Epithelial cell of prostate (primary cell): ENCODE measurements at regions not wholly inside any gene's neighbourhood (a gene's known extent, or its start where the extent isn't known, plus 50 kb on each side); places are given as distances from the start of the nearest gene placed in this dataset.
"Not testable (repeated sequence)": the region's sequence is repeated elsewhere in the genome, so short reads cannot be mapped to it uniquely, and the experiment has no call there.

ENCODE experiments used
- DNase-seq: peaks from one replicate; pipeline ENCODE4 v3.0.0-alpha.2; 2011; ENCODE audit warnings: low read depth, low spot score
- H3K27ac ChIP-seq: fragments of 450-650 bp; 2 replicates; pipeline ENCODE4 v1.5.1; 2017; ENCODE audit warnings: mild to moderate bottlenecking

- DNase-seq, result no peak
- H3K27ac ChIP-seq, result no peak overlapping the region
Measured at GRCh38 chr2:192411755-192412154, 217.0 kb upstream of the TMEFF2 start.

GRCh38 chr2:192410319-192410718 lies 215.6 kb upstream of the TMEFF2 start:
- H3K27ac ChIP-seq, result no peak overlapping the region
- no peak for DNase-seq

- H3K27ac ChIP-seq, result no peak overlapping the region
- DNase-seq, result no peak
Measured at GRCh38 chr2:192407692-192408091, 213.0 kb upstream of the TMEFF2 start.

- no peak for DNase-seq
- H3K27ac ChIP-seq, result no peak overlapping the region
Measured at GRCh38 chr2:192398236-192398635, 203.5 kb upstream of the TMEFF2 start.

DNA sequence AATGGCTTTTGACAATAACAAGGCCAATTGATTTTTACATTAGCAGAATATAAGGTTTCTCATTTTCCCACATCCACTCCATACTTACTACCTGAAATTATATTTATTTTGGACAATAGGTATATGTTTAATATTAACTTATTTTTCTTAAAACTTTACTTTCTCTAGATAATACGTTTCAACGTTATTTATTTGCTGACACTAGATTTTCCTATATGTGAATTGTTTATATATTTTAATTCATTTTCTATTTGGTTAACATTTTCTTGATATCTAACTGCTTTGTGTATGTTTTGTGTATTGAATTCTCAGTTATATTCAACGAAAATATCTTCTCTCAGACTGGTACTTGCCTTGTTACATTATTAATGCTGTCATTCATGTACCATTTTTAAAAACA lies 199.9 kb upstream of the TMEFF2 start:
- H3K27ac ChIP-seq, result no peak overlapping the region
- DNase-seq, result no peak

GRCh38 chr2:192391041-192391440 lies 196.3 kb upstream of the TMEFF2 start:
- no peak overlapping the region for H3K27ac ChIP-seq
- DNase-seq, result no peak

DNA sequence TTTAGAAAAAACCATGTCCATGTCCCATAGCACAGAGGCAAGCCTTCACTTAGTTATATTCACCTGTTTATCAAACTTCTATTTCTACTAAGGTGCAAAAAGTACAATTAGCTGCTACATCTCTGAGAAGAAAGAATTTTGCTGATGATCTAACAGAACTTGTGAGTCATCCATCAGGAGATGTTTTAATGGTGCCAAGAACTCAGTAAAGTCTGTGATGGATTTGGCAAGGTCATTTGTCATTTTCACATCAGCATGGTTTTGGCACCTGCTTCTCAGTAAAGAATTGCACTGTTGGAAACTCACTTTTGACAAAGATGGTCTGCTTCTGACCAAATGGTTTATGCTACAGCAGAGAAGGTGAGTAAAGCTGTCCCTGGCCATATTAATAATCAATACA lies 195.7 kb upstream of the TMEFF2 start:
- H3K27ac ChIP-seq, result no peak overlapping the region
- no peak for DNase-seq

DNA sequence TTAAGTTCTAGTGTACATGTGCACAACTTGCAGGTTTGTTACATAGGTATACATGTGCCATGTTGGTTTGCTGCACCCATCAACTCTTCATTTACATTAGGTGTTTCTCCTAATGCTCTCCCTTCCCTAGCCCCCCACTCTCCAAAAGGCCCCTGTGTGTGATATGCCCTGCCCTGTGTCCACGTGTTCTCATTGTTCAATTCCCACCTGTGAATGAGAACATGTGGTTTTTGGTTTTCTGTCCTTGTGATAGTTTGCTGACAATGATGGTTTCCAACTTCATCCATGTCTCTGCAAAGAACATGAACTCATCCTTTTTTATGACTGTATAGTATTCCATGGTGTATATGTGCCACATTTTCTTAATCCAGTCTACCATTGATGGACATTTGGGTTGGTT lies 189.5 kb upstream of the TMEFF2 start:
- H3K27ac ChIP-seq, DNase-seq: not testable (repeated sequence)

DNA sequence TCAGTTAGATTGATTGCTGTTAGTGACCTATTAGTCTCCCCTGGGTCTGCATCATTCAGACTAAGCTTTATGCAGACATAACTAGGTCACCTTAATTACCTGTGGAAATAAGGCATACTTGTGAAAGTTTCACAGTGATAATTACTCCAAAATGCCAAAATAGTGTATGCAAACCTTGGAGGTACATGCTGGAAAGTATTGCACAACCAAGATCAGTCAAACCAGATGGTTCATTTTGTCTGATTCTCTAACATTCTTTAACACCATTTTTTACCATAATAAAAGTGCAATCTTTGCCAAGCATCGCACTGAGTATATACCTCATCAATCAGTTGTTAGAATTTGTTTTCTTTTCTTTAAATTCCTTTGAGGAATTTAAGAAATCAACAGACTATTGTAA lies 186.3 kb upstream of the TMEFF2 start:
- DNase-seq, result no peak
- H3K27ac ChIP-seq, result no peak overlapping the region

GRCh38 chr2:192379736-192380135 lies 185.0 kb upstream of the TMEFF2 start:
- no peak for DNase-seq
- H3K27ac ChIP-seq, result no peak overlapping the region

DNA sequence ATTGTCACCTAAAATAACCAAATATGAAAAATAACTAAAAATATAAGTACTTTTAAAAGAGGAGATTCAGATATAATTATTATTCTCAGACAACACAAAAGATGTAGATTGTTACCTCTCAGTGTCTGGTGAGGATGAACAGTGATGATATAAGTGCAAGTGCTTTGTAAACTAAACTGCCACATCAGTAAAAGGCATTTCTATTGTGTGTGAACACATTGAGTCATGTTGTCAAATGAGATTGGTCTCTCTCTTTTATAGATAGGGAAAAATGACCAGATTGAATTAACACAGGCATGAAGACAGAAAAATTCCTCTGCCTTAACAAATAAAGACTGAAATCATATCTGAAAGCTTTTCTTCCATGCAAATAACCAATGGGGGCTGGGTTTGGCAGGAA lies 182.4 kb upstream of the TMEFF2 start:
- H3K27ac ChIP-seq, result no peak overlapping the region
- no peak for DNase-seq

- no peak for DNase-seq
- H3K27ac ChIP-seq, result no peak overlapping the region
Measured at GRCh38 chr2:192373754-192374153, 179.0 kb upstream of the TMEFF2 start.

GRCh38 chr2:192373221-192373620 lies 178.5 kb upstream of the TMEFF2 start:
- no peak for DNase-seq
- H3K27ac ChIP-seq, result no peak overlapping the region

DNA sequence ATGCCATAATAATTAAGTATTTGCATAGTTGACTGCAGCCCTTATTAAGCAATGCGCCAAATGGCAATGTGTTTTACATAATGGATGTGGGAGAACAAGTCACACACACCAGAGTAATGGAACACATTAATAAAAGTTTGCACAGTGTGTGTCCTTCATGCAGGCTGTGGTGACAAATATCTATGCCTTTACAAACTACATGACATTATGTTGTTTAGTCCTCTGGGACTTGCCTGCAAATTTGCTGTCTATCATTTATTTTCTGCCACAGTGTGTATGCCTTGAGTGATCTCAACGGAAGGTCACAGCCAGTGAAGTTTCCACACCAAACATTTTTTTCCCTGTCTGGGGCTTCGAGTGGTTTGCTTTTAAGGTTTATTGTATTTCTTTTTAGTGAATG lies 175.2 kb upstream of the TMEFF2 start:
- DNase-seq, result no peak
- no peak overlapping the region for H3K27ac ChIP-seq

DNA sequence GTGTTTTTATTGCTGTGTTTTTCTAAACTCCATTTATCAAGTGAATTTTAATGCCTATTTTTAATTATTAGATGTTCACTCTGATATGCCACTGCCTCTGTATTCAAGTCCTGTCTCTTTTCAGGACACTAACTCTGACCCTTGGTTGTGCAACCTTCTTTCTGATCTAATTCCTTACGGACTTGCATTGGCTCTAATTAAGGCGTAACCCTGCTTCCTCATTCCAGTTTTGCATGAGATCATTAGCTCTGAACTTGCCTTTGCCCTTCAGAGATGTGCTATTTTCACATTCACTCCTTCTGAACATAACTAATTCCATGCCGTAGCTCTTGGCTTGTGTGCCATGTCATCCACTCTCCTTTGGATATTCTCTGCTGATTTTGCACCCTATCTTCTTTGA lies 162.5 kb upstream of the TMEFF2 start:
- DNase-seq, result no peak
- H3K27ac ChIP-seq, result no peak overlapping the region

DNA sequence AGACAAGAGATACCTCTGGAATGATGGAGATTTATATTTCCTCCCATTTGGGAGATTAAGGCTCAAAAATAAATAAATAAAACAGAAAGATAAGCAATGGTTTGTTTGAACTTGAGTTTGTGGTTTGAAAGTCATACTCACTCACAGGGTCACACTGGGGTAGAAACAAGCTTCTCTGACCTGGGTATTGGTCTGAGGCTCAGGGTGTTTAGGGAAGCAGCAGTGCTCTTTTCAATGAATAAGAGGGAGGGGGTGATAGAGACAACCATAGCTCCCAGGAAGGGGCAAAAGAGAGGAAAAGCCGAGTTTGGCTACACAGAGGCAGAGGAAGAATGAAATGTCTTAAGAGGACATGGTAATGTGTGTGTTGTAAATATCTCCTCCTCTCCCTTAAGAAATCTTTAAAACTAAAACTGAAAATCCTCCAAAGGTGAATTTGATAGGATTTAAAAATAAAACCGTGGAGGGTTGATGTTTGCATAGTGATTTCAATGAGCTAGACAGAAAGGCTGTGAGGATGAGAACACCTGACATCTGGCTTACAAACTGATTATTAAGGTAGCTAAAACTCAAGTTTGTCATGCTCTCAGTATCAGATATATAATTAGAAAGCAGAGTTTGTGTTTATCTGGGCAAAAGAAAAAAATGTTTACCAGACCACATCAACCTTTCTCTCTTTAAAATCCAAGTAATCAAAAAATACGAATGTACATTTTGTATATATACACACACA lies 159.9 kb upstream of the TMEFF2 start:
- DNase-seq, result no peak
- H3K27ac ChIP-seq, result no peak overlapping the region

DNA sequence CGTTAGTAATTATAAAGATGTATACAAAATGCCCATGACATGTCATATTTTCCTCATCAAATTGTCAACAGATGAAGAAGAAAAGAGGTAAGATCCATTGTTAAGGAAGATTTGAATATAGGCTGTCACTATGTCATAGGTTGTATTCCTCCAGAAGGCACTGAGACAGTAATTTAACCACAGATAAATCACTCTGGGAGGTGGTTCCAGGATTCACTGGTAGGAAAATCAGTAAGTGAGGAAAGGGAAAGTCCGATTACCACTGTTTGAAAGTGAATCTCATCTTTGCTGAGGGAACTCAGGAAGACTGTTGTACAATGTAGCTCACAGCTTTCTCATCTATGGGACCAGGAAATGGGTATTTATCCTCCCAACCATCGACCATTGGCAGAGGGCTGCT lies 152.8 kb upstream of the TMEFF2 start:
- no peak overlapping the region for H3K27ac ChIP-seq
- no peak for DNase-seq

DNA sequence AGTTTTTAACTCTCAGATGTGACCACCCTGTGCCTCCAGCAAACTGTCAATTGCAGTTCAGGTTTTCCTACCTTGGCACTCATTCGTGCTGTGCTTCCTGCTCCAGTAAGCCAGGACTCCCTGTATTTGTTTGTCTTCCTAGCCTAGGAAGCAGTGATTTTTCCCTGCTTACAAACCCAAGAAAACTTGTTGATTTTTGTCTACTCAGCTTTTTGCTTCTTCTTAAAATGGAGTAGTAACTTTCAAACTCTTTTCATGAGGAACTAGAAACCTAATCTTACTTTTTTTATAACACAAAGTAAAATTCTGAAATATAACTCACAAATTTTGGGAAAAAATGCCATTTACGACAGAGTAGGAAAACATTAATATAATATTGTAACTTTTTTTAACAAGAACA lies 150.6 kb upstream of the TMEFF2 start:
- H3K27ac ChIP-seq, result no peak overlapping the region
- no peak for DNase-seq

DNA sequence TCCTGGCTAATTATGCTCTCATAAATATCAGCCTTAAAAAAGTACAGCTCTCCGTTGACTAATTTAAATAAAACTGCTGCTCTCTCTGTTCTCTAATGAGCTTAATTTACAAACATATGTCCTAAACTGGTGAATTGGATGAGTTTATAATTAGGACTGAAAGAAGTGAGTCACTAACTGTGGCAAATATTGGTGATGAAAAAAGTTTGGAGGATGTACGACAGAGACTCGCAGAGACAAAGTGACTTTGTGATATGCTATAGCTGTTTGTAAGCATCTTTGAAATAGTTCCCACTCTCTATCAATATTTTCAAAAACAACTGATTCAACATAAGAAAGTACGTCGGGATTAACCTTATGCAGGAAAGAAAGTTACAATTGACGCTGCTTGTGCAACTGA lies 138.9 kb upstream of the TMEFF2 start:
- no peak overlapping the region for H3K27ac ChIP-seq
- no peak for DNase-seq

- no peak overlapping the region for H3K27ac ChIP-seq
- DNase-seq, result no peak
Measured at GRCh38 chr2:192328297-192328696, 133.6 kb upstream of the TMEFF2 start.

DNA sequence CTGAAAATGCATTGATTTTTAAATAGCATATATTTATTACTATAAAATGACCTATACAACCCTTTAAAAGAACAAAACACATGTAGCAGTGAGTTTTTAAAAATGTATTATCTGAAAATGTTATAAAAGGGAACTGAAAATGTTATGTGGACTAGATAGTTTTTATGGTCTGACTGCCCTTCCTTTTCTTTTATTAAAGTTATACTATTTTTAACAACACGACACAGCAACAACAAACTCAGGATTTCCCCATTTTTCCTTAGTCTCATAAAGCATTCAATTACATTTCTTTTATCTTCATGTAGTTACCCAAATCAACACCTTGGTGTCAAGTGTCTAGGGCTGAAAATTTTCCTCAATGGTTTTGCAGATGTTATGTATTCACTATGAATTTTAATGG lies 132.8 kb upstream of the TMEFF2 start:
- DNase-seq, result no peak
- no peak overlapping the region for H3K27ac ChIP-seq

- no peak overlapping the region for H3K27ac ChIP-seq
- no peak for DNase-seq
Measured at GRCh38 chr2:192315543-192315942, 120.8 kb upstream of the TMEFF2 start.
